ENCODE measurements at regions not wholly inside any gene's neighbourhood (a gene's known extent, or its start where the extent isn't known, plus 50 kb on each side); places are given as distances from the start of the nearest gene placed in this dataset.

GRCh38 chr3:178405531-178405930 lies 130.7 kb upstream of the KCNMB2 start:
- TF ChIP-seq, protein P1, sequence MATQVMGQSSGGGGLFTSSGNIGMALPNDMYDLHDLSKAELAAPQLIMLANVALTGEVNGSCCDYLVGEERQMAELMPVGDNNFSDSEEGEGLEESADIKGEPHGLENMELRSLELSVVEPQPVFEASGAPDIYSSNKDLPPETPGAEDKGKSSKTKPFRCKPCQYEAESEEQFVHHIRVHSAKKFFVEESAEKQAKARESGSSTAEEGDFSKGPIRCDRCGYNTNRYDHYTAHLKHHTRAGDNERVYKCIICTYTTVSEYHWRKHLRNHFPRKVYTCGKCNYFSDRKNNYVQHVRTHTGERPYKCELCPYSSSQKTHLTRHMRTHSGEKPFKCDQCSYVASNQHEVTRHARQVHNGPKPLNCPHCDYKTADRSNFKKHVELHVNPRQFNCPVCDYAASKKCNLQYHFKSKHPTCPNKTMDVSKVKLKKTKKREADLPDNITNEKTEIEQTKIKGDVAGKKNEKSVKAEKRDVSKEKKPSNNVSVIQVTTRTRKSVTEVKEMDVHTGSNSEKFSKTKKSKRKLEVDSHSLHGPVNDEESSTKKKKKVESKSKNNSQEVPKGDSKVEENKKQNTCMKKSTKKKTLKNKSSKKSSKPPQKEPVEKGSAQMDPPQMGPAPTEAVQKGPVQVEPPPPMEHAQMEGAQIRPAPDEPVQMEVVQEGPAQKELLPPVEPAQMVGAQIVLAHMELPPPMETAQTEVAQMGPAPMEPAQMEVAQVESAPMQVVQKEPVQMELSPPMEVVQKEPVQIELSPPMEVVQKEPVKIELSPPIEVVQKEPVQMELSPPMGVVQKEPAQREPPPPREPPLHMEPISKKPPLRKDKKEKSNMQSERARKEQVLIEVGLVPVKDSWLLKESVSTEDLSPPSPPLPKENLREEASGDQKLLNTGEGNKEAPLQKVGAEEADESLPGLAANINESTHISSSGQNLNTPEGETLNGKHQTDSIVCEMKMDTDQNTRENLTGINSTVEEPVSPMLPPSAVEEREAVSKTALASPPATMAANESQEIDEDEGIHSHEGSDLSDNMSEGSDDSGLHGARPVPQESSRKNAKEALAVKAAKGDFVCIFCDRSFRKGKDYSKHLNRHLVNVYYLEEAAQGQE (IDR thresholded peaks at IDR 0.05; ENCODE audit: insufficient read depth in 1 of 2, low read depth in 2 of 2, low read length in 2 of 2): no peak
- TF ChIP-seq POLR2AphosphoS5 (IDR thresholded peaks at IDR 0.05; ENCODE audit: low read depth, low read length): no peak
